PC-9 (cell line): ENCODE measurements at regions not wholly inside any gene's neighbourhood (a gene's known extent, or its start where the extent isn't known, plus 50 kb on each side); places are given as distances from the start of the nearest gene placed in this dataset.

Source experiments
- BruUV-seq: library from RNA; stranded (reverse); fragments of 400-500 nt; replicated peaks from 2 replicates; lab custom pipeline; 2021; lab: Mats Ljungman, UMichigan
- CTCF ChIA-PET: fragments of 300-600 bp; sonication (Branson Sonifier 250); formaldehyde crosslinking; loops from one replicate; lab custom pipeline; 2022; ENCODE audit warnings: antibody characterized with exemption; lab: Charles Lee
- POLR2A ChIA-PET: fragments of 300-600 bp; sonication (Branson Sonifier 250); formaldehyde crosslinking; loops from one replicate; lab custom pipeline; 2022; ENCODE audit warnings: antibody characterized with exemption; ENCODE audit not compliant: unreplicated experiment; lab: Charles Lee
- DNase-seq, 2 experiments: peaks; one replicate each; pipeline versions ENCODE4 v3.0.0 to v3.0.0-alpha.2; 2015 to 2022; ENCODE audit warnings: mixed read lengths in 1 of 2
- H2AFZ ChIP-seq: fragments of 200-600 bp; sonication (generic); 2 replicates; pipeline ENCODE4 v1.8.1; 2017; ENCODE audit warnings: antibody characterized with exemption
- H3F3A ChIP-seq: fragments of 200-600 bp; sonication (generic); 2 replicates; pipeline ENCODE4 v1.8.1; 2017; ENCODE audit warnings: antibody characterized with exemption, mild to moderate bottlenecking, low read depth; ENCODE audit not compliant: insufficient read depth
- H3K27ac ChIP-seq: fragments of 200-600 bp; sonication (generic); 2 replicates; pipeline ENCODE4 v1.6.1; 2016; ENCODE audit warnings: mixed run types
- H3K27me3 ChIP-seq: fragments of 200-600 bp; sonication (generic); 2 replicates; pipeline ENCODE4 v1.6.1; 2016; ENCODE audit warnings: low read depth, mixed run types; ENCODE audit not compliant: insufficient read depth
- H3K36me3 ChIP-seq: fragments of 200-600 bp; sonication (generic); 2 replicates; pipeline ENCODE4 v1.6.1; 2016; ENCODE audit warnings: low read depth, mixed run types
- H3K4me1 ChIP-seq: fragments of 200-600 bp; sonication (generic); replicated peaks from 2 replicates; pipeline ENCODE4 v1.6.1; 2016; ENCODE audit warnings: mixed run types; ENCODE audit not compliant: insufficient read depth
- H3K4me2 ChIP-seq: fragments of 200-600 bp; sonication (generic); 2 replicates; pipeline ENCODE4 v1.6.1; 2017; ENCODE audit warnings: mixed run types
- H3K4me3 ChIP-seq: fragments of 200-600 bp; sonication (generic); 2 replicates; pipeline ENCODE4 v1.6.1; 2016; ENCODE audit warnings: mixed run types
- H3K79me2 ChIP-seq: fragments of 200-600 bp; sonication (generic); 2 replicates; pipeline ENCODE4 v1.6.1; 2017; ENCODE audit warnings: low read depth, mixed run types
- H3K9me2 ChIP-seq: fragments of 200-600 bp; sonication (generic); 2 replicates; pipeline ENCODE4 v1.8.1; 2017; ENCODE audit warnings: mild to moderate bottlenecking; ENCODE audit not compliant: insufficient read depth
- H3K9me3 ChIP-seq: fragments of 200-600 bp; sonication (generic); 2 replicates; pipeline ENCODE4 v1.8.1; 2016; ENCODE audit warnings: low read depth; ENCODE audit not compliant: insufficient read depth
- H4K20me1 ChIP-seq: fragments of 200-600 bp; sonication (generic); 2 replicates; pipeline ENCODE4 v1.8.1; 2017; ENCODE audit not compliant: insufficient read depth
- CTCF ChIP-seq: fragments of 200-600 bp; sonication (generic); conservative IDR thresholded peaks from 2 replicates; pipeline ENCODE4 v1.6.1; 2017; ENCODE audit warnings: mixed run types, antibody characterized with exemption, mild to moderate bottlenecking, moderate library complexity
- EZH2 ChIP-seq: fragments of 200-600 bp; sonication (generic); IDR thresholded peaks from 2 replicates; pipeline ENCODE4 v1.8.0; 2017; ENCODE audit warnings: antibody characterized with exemption, low read depth
- intact Hi-C: fragments of 100-400 bp; cut with micrococcal nuclease; formaldehyde crosslinking; loops from one replicate; pipeline ENCODE4 v1.10.0; 2022; ENCODE audit not compliant: unreplicated experiment

- CTCF ChIA-PET = no interaction called here
Observed at GRCh38 chr2:186052930-186053329, 314.3 kb downstream of the FSIP2 start.

GRCh38 chr2:186058614-186059013, 320.0 kb downstream of the FSIP2 start:
- BruUV-seq = no TSS peak
- Histone ChIP-seq H3K79me2 (no peaks in the 10 kb centered on the region), H3K27me3 (no peaks in the 10 kb centered on the region), H3K4me1 (no peaks in the 10 kb centered on the region), H3K4me2 (no peak overlapping the region), H3K9me2 (no peaks in the 10 kb centered on the region), H3K27ac (no peak overlapping the region), H4K20me1 (no peaks in the 10 kb centered on the region), H3F3A (no peaks in the 10 kb centered on the region), H3K9me3 (no peaks in the 10 kb centered on the region), H3K36me3 (no peaks in the 10 kb centered on the region), H2AFZ (no peak overlapping the region), H3K4me3 (no peak overlapping the region)
- no peak for DNase-seq
- CTCF ChIA-PET = no interaction called here
- TF ChIP-seq CTCF (no peak), EZH2 (no peak)
- POLR2A ChIA-PET = no interaction called here
- intact Hi-C loops = no loop called here

More at GRCh38 chr2:186052930-186053329, 314.3 kb downstream of the FSIP2 start:
- H3K36me3 ChIP-seq = no peaks in the 10 kb centered on the region
- intact Hi-C loops = no loop called here
- POLR2A ChIA-PET = no interaction called here
- BruUV-seq = no TSS peak
- no peaks in the 10 kb centered on the region for H3K9me3 ChIP-seq
- TF ChIP-seq EZH2 (no peak), CTCF (no peak)
- H3K4me1 ChIP-seq = no peaks in the 10 kb centered on the region
- H3K4me3 ChIP-seq = no peak overlapping the region
- H3K27me3 ChIP-seq = no peaks in the 10 kb centered on the region
- DNase-seq = no peak
- H3K27ac ChIP-seq = no peak overlapping the region
- H2AFZ ChIP-seq = no peak overlapping the region
- H3F3A ChIP-seq = no peaks in the 10 kb centered on the region
- H3K9me2 ChIP-seq = no peaks in the 10 kb centered on the region
- H4K20me1 ChIP-seq = no peaks in the 10 kb centered on the region
- H3K79me2 ChIP-seq = no peaks in the 10 kb centered on the region
- no peak overlapping the region for H3K4me2 ChIP-seq

- no peak for DNase-seq
- ChIA-PET CTCF (no interaction called here), POLR2A (no interaction called here)
- Histone ChIP-seq H3F3A (no peaks in the 10 kb centered on the region), H4K20me1 (no peaks in the 10 kb centered on the region), H3K9me2 (no peaks in the 10 kb centered on the region), H3K9me3 (no peaks in the 10 kb centered on the region), H3K79me2 (no peaks in the 10 kb centered on the region), H3K27me3 (no peaks in the 10 kb centered on the region), H3K4me3 (no peak overlapping the region), H2AFZ (no peak overlapping the region), H3K4me1 (no peaks in the 10 kb centered on the region), H3K4me2 (no peak overlapping the region), H3K27ac (no peak overlapping the region), H3K36me3 (no peaks in the 10 kb centered on the region)
- TF ChIP-seq CTCF (no peak), EZH2 (no peak)
- BruUV-seq = no TSS peak
- intact Hi-C loops = no loop called here
Observed at GRCh38 chr2:186059096-186059495, 320.5 kb downstream of the FSIP2 start.
